GM12878 (cell line): ENCODE measurements at regions not wholly inside any gene's neighbourhood (a gene's known extent, or its start where the extent isn't known, plus 50 kb on each side); places are given as distances from the start of the nearest gene placed in this dataset.

ENCODE experiments used
- ATAC-seq: fragments of 200-7000 bp; cut with Tn5 transposase; 3 replicates; pipeline ENCODE4 v1.9.1; 2020; ENCODE audit warnings: mild to moderate bottlenecking, moderate library complexity
- BruUV-seq: library from RNA; stranded (reverse); fragments of 400-500 nt; replicated peaks from 2 replicates; lab custom pipeline; 2021; lab: Mats Ljungman, UMichigan
- CTCF ChIA-PET: fragments of 300-600 bp; sonication (Branson Sonifier 250); formaldehyde crosslinking; extraction: SDS; loops from one replicate; lab custom pipeline; 2021; ENCODE audit warnings: inconsistent platforms; lab: Yijun Ruan, JAX
- POLR2A ChIA-PET: fragments of 350-600 bp; formaldehyde crosslinking; extraction: SDS; loops from one replicate; lab custom pipeline; 2021; ENCODE audit warnings: inconsistent platforms; lab: Charles Lee
- RAD21 ChIA-PET: fragments of 300-600 bp; sonication (Branson Sonifier 250); formaldehyde crosslinking; loops from one replicate; lab custom pipeline; 2023; ENCODE audit warnings: antibody characterized with exemption; ENCODE audit not compliant: unreplicated experiment; lab: Charles Lee
- SMC1A ChIA-PET: fragments of 300-600 bp; sonication (Branson Sonifier 250); formaldehyde crosslinking; loops from one replicate; lab custom pipeline; 2023; ENCODE audit not compliant: unreplicated experiment, uncharacterized antibody; lab: Charles Lee
- DNase-seq: peaks from one replicate; pipeline ENCODE4 v3.0.0-alpha.2; 2011; ENCODE audit warnings: low read depth, low spot score
- FAIRE-seq: peaks from 3 replicates; lab custom pipeline; 2011; peaks lifted over from hg19 to GRCh38; lab: Jason Lieb, UNC
- H2AFZ ChIP-seq: 2 replicates; pipeline ENCODE4 v1.6.0; 2011; ENCODE audit warnings: low read depth, low read length, control low read depth; ENCODE audit not compliant: control insufficient read depth
- H3K27ac ChIP-seq: 2 replicates; pipeline ENCODE4 v1.5.1; 2011; ENCODE audit warnings: control low read depth; ENCODE audit not compliant: control insufficient read depth, insufficient read depth
- H3K27me3 ChIP-seq, 2 experiments: replicated peaks in 1 of 2; 2 replicates each; pipeline versions ENCODE4 v1.6.0 to v1.6.1; 2011; ENCODE audit warnings: low read length in 1 of 2; ENCODE audit not compliant: control insufficient read depth in 2 of 2, insufficient read depth in 2 of 2
- H3K36me3 ChIP-seq, 2 experiments: 2 replicates each; pipeline ENCODE4 v1.5.1; 2011; ENCODE audit warnings: low read length in 1 of 2; ENCODE audit not compliant: control insufficient read depth in 2 of 2, insufficient read depth in 2 of 2
- H3K4me1 ChIP-seq: 2 replicates; pipeline ENCODE4 v1.6.1; 2011; ENCODE audit warnings: mild to moderate bottlenecking, low read length, moderate library complexity, mixed read lengths; ENCODE audit not compliant: control insufficient read depth, insufficient read depth
- H3K4me2 ChIP-seq: 2 replicates; pipeline ENCODE4 v1.6.0; 2011; ENCODE audit warnings: control low read depth; ENCODE audit not compliant: control insufficient read depth, insufficient read depth
- H3K4me3 ChIP-seq: fragments of 200-600 bp; sonication (generic); 2 replicates; pipeline ENCODE4 v1.5.1; 2016
- H3K79me2 ChIP-seq: 2 replicates; pipeline ENCODE4 v1.6.0; 2011; ENCODE audit warnings: low read length; ENCODE audit not compliant: control insufficient read depth, insufficient read depth
- H3K9ac ChIP-seq: 2 replicates; pipeline ENCODE4 v1.8.0; 2011; ENCODE audit warnings: low read length, control low read depth, mixed read lengths; ENCODE audit not compliant: control insufficient read depth, insufficient read depth
- H3K9me3 ChIP-seq: replicated peaks from 3 replicates; pipeline ENCODE4 v1.5.1; 2011; ENCODE audit warnings: mild to moderate bottlenecking, low read length; ENCODE audit not compliant: control insufficient read depth, insufficient read depth
- H4K20me1 ChIP-seq: 2 replicates; pipeline ENCODE4 v1.6.0; 2011; ENCODE audit not compliant: control insufficient read depth, insufficient read depth
- PBX3 ChIP-seq: IDR thresholded peaks from 2 replicates; pipeline ENCODE4 v1.6.1; 2011; ENCODE audit warnings: mild to moderate bottlenecking, low read depth, low read length, moderate library complexity; ENCODE audit not compliant: insufficient replicate concordance
- TCF12 ChIP-seq: IDR thresholded peaks from 2 replicates; pipeline ENCODE4 v1.6.1; 2011; ENCODE audit warnings: low read depth, mild to moderate bottlenecking, low read length
- WGBS: methylation state at CpG from one replicate; pipeline ENCODE4 v1.1.6; 2016; ENCODE audit warnings: low lambda C conversion rate; ENCODE audit not compliant: insufficient replicate concordance, insufficient coverage; ENCODE audit errors: missing lambda C conversion rate; 5-methylcytosine and 5-hydroxymethylcytosine counted together
- in situ Hi-C: fragments of 300-500 bp; cut with MboI; formaldehyde crosslinking; loops from 9 replicates; pipeline ENCODE4 v1.14.3; 2018; ENCODE audit warnings: mixed read lengths
- intact Hi-C: fragments of 100-400 bp; cut with micrococcal nuclease; formaldehyde crosslinking; loops from one replicate; pipeline ENCODE4 v1.14.2; 2022; ENCODE audit not compliant: unreplicated experiment

DNA sequence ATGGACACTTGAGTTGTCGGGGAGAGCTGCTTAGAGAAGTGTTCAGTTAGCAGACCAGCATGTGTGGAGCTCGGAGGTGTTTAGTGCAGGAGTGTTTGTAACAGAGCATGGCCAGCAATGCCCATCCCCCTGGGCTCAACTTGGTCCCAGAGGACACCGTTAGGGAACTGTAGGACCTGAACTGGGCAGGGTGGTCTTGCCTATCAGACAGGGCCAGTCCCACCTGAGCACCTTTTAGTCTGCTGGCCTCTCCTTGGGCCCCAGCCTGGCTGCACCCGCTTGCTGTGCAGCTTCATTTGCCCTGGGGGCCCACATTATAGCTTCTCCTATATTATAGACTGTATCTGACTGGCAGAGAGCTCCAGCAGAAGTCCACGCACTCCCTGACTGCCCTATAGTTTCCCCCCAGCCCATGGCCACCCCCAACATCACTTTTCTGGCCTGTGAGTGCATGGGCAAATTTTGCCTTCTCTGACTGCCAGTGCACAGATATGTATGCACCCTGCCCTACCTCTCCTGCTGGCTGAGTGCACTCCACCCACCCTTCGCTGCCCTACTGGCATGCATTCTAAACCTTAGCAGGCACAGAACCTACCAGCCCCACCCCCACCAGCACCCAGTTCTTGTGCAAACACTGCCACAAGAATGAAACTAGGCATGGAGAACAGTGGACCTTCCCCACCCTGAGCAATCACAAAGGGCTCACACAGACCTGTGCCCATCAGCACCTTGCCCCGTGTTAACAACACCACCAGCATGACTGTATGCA lies 1030.6 kb upstream of the GHITM start:
- Histone ChIP-seq H3K36me3 (no peaks in the 10 kb centered on the region), H3K9me3 (no peaks in the 10 kb centered on the region), H3K27me3 (no peaks in the 10 kb centered on the region), H3K79me2 (no peaks in the 10 kb centered on the region), H2AFZ (no peak overlapping the region), H3K4me2 (no peak overlapping the region), H3K4me3 (no peak overlapping the region), H3K9ac (no peak overlapping the region), H3K27ac (no peak overlapping the region), H4K20me1 (no peaks in the 10 kb centered on the region), H3K4me1 (no peaks in the 10 kb centered on the region)
- ATAC-seq (no peak), DNase-seq (no peak), FAIRE-seq (no peak)
- ChIA-PET RAD21 (no interaction called here), CTCF (no interaction called here), SMC1A (no interaction called here), POLR2A (no interaction called here)
- no peak for TF ChIP-seq TCF12
- intact Hi-C loops = no loop called here
- no TSS peak for BruUV-seq
- in situ Hi-C loops = no loop called here
- WGBS = 2% methylated on average over 7 of the region's 7 CpGs

DNA sequence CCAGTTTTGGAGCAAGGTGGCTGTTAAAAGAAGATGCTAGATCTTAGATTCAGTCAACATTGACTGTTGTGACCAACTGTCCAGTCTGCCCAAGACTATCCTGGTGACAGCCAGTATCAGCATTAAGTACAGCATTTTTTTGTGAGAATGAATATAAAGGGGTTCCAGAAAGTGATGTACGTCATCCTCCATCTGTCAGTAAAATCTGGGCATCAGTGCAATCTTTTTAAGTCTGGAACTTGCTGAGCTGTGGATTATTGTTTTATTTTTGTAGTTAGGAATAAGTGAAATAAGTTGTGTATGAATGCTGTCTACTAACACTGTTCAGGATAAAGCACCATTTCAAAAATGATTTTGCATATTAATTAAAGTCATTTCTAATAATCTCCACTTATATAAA lies 1020.0 kb upstream of the GHITM start:
- Histone ChIP-seq H3K27me3 (no peaks in the 10 kb centered on the region), H2AFZ (no peak overlapping the region), H3K36me3 (no peaks in the 10 kb centered on the region), H3K79me2 (no peaks in the 10 kb centered on the region), H3K4me3 (no peak overlapping the region), H3K4me1 (no peaks in the 10 kb centered on the region), H3K27ac (no peak overlapping the region), H3K9me3 (no peaks in the 10 kb centered on the region), H3K4me2 (no peak overlapping the region), H3K9ac (no peak overlapping the region), H4K20me1 (no peaks in the 10 kb centered on the region)
- ChIA-PET SMC1A (no interaction called here), CTCF (no interaction called here), POLR2A (no interaction called here), RAD21 (no interaction called here)
- WGBS = 0% methylated on average over 1 of the region's 1 CpG
- no peak for DNase-seq
- intact Hi-C loops = no loop called here
- in situ Hi-C loops = no loop called here
- ATAC-seq = no peak
- FAIRE-seq = no peak
- no peak for TF ChIP-seq PBX3
- BruUV-seq = no TSS peak
